ENCODE measurements at regions not wholly inside any gene's neighbourhood (a gene's known extent, or its start where the extent isn't known, plus 50 kb on each side); places are given as distances from the start of the nearest gene placed in this dataset.

DNA sequence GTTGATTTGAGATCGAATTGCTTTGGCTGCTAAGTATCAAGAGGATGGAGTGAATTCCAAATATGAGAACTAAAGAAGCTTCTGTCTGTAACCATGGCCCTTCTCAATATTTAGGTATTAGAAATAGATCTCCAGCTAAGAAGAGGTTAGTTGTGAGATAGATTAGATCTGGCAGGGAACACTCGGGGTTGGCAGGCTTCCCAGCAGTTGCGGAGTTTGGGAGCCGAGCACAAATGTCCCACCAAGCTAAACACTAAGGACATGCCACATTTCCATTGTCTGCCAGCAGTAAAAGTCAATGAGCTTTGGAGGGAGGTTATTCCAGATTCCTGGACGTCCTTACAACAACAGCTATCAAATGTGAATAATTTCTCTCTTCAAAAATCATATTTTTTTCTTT is 85.8 kb downstream of the TAF11L14 start:
- H3K27ac ChIP-seq = no peak overlapping the region
- no peaks in the 10 kb centered on the region for H3K4me1 ChIP-seq
- no peaks in the 10 kb centered on the region for H3K36me3 ChIP-seq (ENCODE audit: low read depth, missing control alignments)
- DNase-seq = no peak
- no peaks in the 10 kb centered on the region for H3K9me3 ChIP-seq
- no peak overlapping the region for H3K4me3 ChIP-seq
- 32 to 33% methylated on average over 5 of the region's 5 CpGs for WGBS, 2 donors
- intact Hi-C loops (cut with DNase I; ENCODE audit: low total_unique reads) = no loop called here
- TF ChIP-seq, protein P1, sequence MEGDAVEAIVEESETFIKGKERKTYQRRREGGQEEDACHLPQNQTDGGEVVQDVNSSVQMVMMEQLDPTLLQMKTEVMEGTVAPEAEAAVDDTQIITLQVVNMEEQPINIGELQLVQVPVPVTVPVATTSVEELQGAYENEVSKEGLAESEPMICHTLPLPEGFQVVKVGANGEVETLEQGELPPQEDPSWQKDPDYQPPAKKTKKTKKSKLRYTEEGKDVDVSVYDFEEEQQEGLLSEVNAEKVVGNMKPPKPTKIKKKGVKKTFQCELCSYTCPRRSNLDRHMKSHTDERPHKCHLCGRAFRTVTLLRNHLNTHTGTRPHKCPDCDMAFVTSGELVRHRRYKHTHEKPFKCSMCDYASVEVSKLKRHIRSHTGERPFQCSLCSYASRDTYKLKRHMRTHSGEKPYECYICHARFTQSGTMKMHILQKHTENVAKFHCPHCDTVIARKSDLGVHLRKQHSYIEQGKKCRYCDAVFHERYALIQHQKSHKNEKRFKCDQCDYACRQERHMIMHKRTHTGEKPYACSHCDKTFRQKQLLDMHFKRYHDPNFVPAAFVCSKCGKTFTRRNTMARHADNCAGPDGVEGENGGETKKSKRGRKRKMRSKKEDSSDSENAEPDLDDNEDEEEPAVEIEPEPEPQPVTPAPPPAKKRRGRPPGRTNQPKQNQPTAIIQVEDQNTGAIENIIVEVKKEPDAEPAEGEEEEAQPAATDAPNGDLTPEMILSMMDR (IDR thresholded peaks at IDR 0.05) = no peak
- TF ChIP-seq POLR2A (IDR thresholded peaks at IDR 0.05) = no peak
- no peaks in the 10 kb centered on the region for H3K27me3 ChIP-seq

DNA sequence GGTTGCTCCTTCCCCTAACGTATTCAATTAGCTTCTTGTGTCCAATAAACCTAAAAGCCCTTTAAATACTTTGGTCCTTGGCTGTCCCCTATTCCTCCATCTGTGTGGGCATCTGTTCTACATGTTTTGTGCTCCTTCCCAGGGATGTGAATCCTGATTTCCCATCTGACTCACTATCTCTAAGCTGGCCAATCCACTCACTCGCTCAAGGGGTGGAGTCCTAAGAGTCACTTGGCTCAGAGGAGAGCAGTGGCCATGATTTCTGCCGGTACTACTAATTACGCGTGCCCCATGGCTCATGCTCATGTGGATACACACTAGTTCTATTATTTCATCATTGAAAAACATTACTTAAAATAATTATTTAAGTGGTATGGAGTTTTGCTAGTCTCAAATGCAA is 89.6 kb downstream of the TAF11L14 start:
- Histone ChIP-seq H3K27me3 (no peaks in the 10 kb centered on the region), H3K36me3 (ENCODE audit: low read depth, missing control alignments) (no peaks in the 10 kb centered on the region), H3K27ac (no peak overlapping the region), H3K9me3 (no peaks in the 10 kb centered on the region), H3K4me1 (no peaks in the 10 kb centered on the region), H3K4me3 (no peak overlapping the region)
- DNase-seq = no peak
- TF ChIP-seq POLR2A (IDR thresholded peaks at IDR 0.05) = no peak
- TF ChIP-seq, protein P1 (IDR thresholded peaks at IDR 0.05) = no peak
- 69 to 83% methylated on average over 5 of the region's 5 CpGs for WGBS, 2 donors
- intact Hi-C loops (cut with DNase I; ENCODE audit: low total_unique reads) = no loop called here

DNA sequence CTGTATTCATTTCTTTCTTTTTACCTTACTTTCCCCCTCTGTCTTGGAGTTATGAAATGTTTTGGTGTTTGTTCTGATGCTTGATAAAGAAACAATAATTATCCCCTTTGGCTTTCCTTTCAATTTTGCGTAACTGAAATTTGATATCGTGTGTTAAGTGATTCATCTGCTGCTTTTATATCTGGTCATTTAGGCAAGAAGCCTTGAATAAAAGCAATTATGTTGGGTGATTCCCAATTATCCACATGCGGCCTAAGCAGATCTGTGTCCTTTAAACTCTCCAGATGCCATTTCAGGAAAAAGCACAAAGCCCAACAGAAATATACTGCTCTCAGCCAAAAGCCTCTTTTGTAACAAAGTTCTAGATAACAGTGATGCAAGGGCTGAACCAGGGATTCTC is 92.8 kb downstream of the TAF11L14 start:
- no peak for TF ChIP-seq POLR2A (IDR thresholded peaks at IDR 0.05)
- TF ChIP-seq, protein P1 (IDR thresholded peaks at IDR 0.05) = no peak
- Histone ChIP-seq H3K27ac (no peak overlapping the region), H3K9me3 (no peaks in the 10 kb centered on the region), H3K27me3 (no peaks in the 10 kb centered on the region), H3K4me3 (no peak overlapping the region), H3K4me1 (no peaks in the 10 kb centered on the region), H3K36me3 (ENCODE audit: low read depth, missing control alignments) (no peaks in the 10 kb centered on the region)
- no peak for DNase-seq
- 36 to 49% methylated on average over 3 of the region's 3 CpGs for WGBS, 2 donors
- intact Hi-C loops (cut with DNase I; ENCODE audit: low total_unique reads) = no loop called here

DNA sequence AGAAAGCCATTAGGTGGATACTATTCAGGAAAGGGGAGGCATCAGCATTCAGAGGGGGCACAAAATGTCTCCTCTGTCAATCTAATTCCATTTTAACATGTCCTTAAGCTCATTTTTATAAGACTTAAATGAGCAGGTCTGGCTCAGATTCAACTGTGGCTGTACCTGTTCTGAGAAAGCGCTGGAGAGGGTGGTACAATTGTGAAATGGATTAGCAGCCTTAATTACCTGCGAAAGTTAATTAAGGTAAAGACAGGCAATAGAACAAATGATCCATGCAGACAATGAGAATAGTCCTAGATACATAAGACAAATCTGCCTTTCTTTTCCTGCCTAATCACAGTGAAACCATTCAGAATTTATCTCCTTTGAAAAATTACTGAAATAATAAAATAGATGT is 96.2 kb downstream of the TAF11L14 start:
- Histone ChIP-seq H3K4me3 (no peak overlapping the region), H3K9me3 (no peaks in the 10 kb centered on the region), H3K36me3 (ENCODE audit: low read depth, missing control alignments) (no peaks in the 10 kb centered on the region), H3K4me1 (no peaks in the 10 kb centered on the region), H3K27ac (no peak overlapping the region), H3K27me3 (no peaks in the 10 kb centered on the region)
- WGBS, 2 donors = 90 to 95% methylated on average over 2 of the region's 2 CpGs
- no peak for TF ChIP-seq POLR2A (IDR thresholded peaks at IDR 0.05)
- TF ChIP-seq, protein P1 (IDR thresholded peaks at IDR 0.05) = no peak
- intact Hi-C loops (cut with DNase I; ENCODE audit: low total_unique reads) = no loop called here
- no peak for DNase-seq

DNA sequence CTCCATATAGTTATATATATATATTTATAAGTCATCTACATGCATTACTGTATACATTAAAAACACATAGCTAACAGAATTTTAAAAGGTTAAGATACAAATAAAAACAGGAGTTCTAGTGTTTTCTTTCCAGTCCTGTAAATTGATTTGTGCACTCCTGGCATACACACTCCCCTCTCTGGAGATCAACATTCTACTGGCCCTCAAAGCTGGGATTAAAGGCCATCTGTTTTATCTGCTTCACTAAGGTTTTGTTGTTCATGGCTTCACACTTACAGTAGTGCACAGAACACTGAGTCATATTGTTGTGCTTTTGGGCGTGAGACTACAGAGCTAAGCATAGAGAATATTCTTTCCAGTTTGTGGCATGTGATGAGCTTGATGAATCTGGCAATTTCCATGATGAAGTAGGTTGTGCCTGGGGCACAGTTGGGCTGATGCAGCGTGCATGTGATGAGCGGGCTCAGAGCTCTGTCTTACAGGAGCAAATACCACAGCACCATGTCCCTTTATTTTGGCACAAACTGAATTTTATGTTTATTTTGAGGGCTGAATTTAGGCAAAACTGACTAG is 98.2 kb downstream of the TAF11L14 start:
- Histone ChIP-seq H3K4me3 (no peak overlapping the region), H3K4me1 (no peaks in the 10 kb centered on the region), H3K36me3 (ENCODE audit: low read depth, missing control alignments) (no peaks in the 10 kb centered on the region), H3K9me3 (no peaks in the 10 kb centered on the region), H3K27ac (no peak overlapping the region), H3K27me3 (no peaks in the 10 kb centered on the region)
- TF ChIP-seq, protein P1 (IDR thresholded peaks at IDR 0.05) = no peak
- no peak for TF ChIP-seq POLR2A (IDR thresholded peaks at IDR 0.05)
- 87 to 100% methylated on average over 3 of the region's 3 CpGs for WGBS, 2 donors
- intact Hi-C loops (cut with DNase I; ENCODE audit: low total_unique reads) = no loop called here
- DNase-seq = no peak
